DND-41 (cell line): ENCODE measurements at regions not wholly inside any gene's neighbourhood (a gene's known extent, or its start where the extent isn't known, plus 50 kb on each side); places are given as distances from the start of the nearest gene placed in this dataset.

Experiments
- ATAC-seq: fragments of 200-7000 bp; cut with Tn5 transposase; 3 replicates; pipeline ENCODE4 v1.9.1; 2021; ENCODE audit warnings: low read depth; ENCODE audit not compliant: insufficient read depth
- DNase-seq: peaks from one replicate; pipeline ENCODE4 v3.0.0-alpha.2; 2020
- H2AFZ ChIP-seq: 2 replicates; pipeline ENCODE4 v1.6.0; 2012; ENCODE audit warnings: low read depth, low read length
- H3K27ac ChIP-seq: 2 replicates; pipeline ENCODE4 v1.5.1; 2012; ENCODE audit warnings: low read length, inconsistent platforms
- H3K27me3 ChIP-seq: fragments of 200-600 bp; sonication (generic); 2 replicates; pipeline ENCODE4 v1.6.0; 2012; ENCODE audit warnings: low read length, mild to moderate bottlenecking, inconsistent platforms; ENCODE audit not compliant: insufficient read depth, poor library complexity
- H3K36me3 ChIP-seq: 2 replicates; pipeline ENCODE4 v1.5.1; 2012; ENCODE audit warnings: low read length, inconsistent platforms; ENCODE audit not compliant: insufficient read depth
- H3K4me1 ChIP-seq: 2 replicates; pipeline ENCODE4 v1.5.1; 2012; ENCODE audit warnings: mild to moderate bottlenecking, low read length; ENCODE audit not compliant: insufficient read depth
- H3K4me2 ChIP-seq: 2 replicates; pipeline ENCODE4 v1.6.0; 2012; ENCODE audit warnings: mild to moderate bottlenecking, moderate library complexity, low read length, inconsistent platforms; ENCODE audit not compliant: insufficient read depth
- H3K4me3 ChIP-seq, 2 experiments: fragments of 200-600 bp in 1 of 2; shearing (Covaris generic) in 1 of 2; 2 replicates each; pipeline ENCODE4 v1.5.1; 2012 to 2016; ENCODE audit warnings: inconsistent platforms in 2 of 2, low read length in 2 of 2, mild to moderate bottlenecking in 2 of 2, low read depth in 1 of 2, moderate library complexity in 1 of 2
- H3K79me2 ChIP-seq: 2 replicates; pipeline ENCODE4 v1.6.0; 2012; ENCODE audit warnings: low read length, inconsistent platforms; ENCODE audit not compliant: insufficient read depth
- H3K9ac ChIP-seq: 2 replicates; pipeline ENCODE4 v1.6.0; 2012; ENCODE audit warnings: low read depth, mild to moderate bottlenecking, inconsistent platforms, low read length, moderate library complexity
- H3K9me3 ChIP-seq: 2 replicates; pipeline ENCODE4 v1.5.1; 2012; ENCODE audit warnings: low read length, moderate library complexity, mild to moderate bottlenecking, inconsistent platforms; ENCODE audit not compliant: insufficient read depth, severe bottlenecking
- H4K20me1 ChIP-seq: 2 replicates; pipeline ENCODE4 v1.6.0; 2012; ENCODE audit warnings: low read length; ENCODE audit not compliant: insufficient read depth
- EZH2 ChIP-seq: IDR thresholded peaks from 3 replicates; pipeline ENCODE4 v1.6.1; 2012; ENCODE audit warnings: borderline replicate concordance, low read depth, mild to moderate bottlenecking, moderate library complexity, low read length, inconsistent platforms; ENCODE audit not compliant: severe bottlenecking
- TF ChIP-seq, protein P1 (sequence below): IDR thresholded peaks from 2 replicates; pipeline ENCODE4 v1.5.1; 2012; ENCODE audit warnings: borderline replicate concordance, low read length, moderate library complexity, mild to moderate bottlenecking; ENCODE audit not compliant: poor library complexity, severe bottlenecking; ENCODE audit errors: extremely low read depth

DNA sequence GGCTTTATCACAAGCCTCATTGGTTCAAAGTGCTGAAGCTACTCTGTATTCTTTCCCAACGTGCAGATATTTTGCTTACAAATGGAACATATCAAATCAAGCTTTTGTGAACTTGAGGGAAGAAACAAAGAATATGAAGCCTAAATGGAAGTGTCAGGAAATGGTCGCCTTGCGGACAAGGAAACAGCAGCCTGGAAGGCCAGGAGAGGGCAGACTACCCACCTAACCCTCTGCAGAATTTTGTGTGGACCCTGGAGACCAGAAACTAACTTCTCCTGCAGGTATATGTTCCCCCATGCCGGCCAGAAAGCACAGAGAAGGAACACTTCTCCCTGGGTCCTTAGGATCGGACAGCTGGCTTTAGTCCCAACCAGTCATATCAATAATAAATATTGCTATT lies 1425.8 kb downstream of the PCDH7 start:
- no peak for DNase-seq
- TF ChIP-seq, protein P1, sequence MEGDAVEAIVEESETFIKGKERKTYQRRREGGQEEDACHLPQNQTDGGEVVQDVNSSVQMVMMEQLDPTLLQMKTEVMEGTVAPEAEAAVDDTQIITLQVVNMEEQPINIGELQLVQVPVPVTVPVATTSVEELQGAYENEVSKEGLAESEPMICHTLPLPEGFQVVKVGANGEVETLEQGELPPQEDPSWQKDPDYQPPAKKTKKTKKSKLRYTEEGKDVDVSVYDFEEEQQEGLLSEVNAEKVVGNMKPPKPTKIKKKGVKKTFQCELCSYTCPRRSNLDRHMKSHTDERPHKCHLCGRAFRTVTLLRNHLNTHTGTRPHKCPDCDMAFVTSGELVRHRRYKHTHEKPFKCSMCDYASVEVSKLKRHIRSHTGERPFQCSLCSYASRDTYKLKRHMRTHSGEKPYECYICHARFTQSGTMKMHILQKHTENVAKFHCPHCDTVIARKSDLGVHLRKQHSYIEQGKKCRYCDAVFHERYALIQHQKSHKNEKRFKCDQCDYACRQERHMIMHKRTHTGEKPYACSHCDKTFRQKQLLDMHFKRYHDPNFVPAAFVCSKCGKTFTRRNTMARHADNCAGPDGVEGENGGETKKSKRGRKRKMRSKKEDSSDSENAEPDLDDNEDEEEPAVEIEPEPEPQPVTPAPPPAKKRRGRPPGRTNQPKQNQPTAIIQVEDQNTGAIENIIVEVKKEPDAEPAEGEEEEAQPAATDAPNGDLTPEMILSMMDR: no peak
- no peak for TF ChIP-seq EZH2
- H3K9me3 ChIP-seq: no peaks in the 10 kb centered on the region
- H3K27me3 ChIP-seq: no peaks in the 10 kb centered on the region
- H3K9ac ChIP-seq: no peak overlapping the region
- H3K4me2 ChIP-seq: no peak overlapping the region
- H3K27ac ChIP-seq: no peak overlapping the region
- H2AFZ ChIP-seq: no peak overlapping the region
- no peaks in the 10 kb centered on the region for H3K79me2 ChIP-seq
- H3K4me3 ChIP-seq: no peak overlapping the region
- H4K20me1 ChIP-seq: no peaks in the 10 kb centered on the region
- H3K36me3 ChIP-seq: no peaks in the 10 kb centered on the region
- no peaks in the 10 kb centered on the region for H3K4me1 ChIP-seq
- no peak for ATAC-seq

DNA sequence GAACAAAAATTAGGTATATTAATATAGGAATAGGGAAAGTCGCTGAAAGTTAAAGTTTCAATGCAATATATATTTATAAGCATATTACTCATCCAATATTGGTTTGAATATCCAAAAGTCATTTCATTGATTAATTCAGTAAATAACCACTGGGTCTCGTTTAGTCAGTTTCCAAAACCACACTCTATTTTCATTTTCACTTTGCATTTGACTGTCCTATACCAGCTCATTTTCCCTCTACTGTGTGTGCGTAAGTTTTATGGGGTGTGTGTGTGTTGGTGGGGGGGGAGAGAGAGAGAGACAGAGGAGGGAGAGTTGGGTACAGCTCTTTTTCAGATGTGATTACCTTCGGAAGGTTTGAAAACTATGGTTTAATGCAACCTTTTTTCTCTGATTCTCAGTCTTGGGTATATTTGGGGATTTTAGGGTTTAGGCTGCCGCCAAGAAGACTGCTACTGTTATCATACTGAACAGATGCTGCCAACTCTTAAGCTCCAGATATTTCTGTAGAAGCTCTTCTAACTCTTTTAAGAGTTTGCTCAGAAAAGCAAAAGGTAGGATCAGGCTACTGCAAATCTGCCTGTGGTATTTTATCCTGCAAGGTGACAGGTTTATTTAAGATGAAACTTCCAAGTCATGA lies 1427.4 kb downstream of the PCDH7 start:
- H3K27ac ChIP-seq: no peak overlapping the region
- H3K4me3 ChIP-seq: no peak overlapping the region

DNA sequence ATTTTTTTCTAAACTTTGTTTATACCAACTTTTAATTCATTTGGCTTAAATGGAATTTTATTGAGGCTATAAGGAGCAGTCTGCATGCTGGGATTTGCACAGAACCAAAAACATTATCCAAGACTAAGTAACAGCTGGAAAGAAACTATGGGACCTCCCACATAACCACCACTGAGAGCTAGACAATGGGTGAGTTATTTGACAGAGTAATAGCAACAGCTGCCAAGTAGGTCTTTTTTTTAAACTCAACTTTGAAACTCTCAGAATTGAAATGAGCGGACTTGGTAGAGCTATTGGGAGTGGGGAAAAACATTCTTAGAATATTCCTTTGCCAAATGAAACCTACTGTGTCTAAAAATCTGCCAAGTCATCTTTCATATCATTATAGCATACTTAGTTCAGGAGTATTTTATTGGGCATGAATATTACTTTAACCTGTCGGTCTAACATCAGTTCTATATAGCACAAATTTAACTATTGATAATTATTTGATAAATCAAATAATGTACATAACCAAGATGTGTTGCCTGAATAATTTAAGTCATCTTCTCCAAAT lies 1428.0 kb downstream of the PCDH7 start:
- H4K20me1 ChIP-seq: no peaks in the 10 kb centered on the region
- H3K79me2 ChIP-seq: no peaks in the 10 kb centered on the region
- TF ChIP-seq EZH2: no peak
- TF ChIP-seq, protein P1: no peak
- no peaks in the 10 kb centered on the region for H3K4me1 ChIP-seq
- no peak overlapping the region for H3K9ac ChIP-seq
- no peak for DNase-seq
- H3K27ac ChIP-seq: no peak overlapping the region
- no peak overlapping the region for H3K4me3 ChIP-seq
- no peak overlapping the region for H3K4me2 ChIP-seq
- no peaks in the 10 kb centered on the region for H3K9me3 ChIP-seq
- no peak overlapping the region for H2AFZ ChIP-seq
- no peaks in the 10 kb centered on the region for H3K27me3 ChIP-seq
- H3K36me3 ChIP-seq: no peaks in the 10 kb centered on the region
- no peak for ATAC-seq

More for the DNA sequence above, 1427.4 kb downstream of the PCDH7 start:
- DNase-seq: no peak
- Histone ChIP-seq H3K79me2 (no peaks in the 10 kb centered on the region), H3K27me3 (no peaks in the 10 kb centered on the region), H4K20me1 (no peaks in the 10 kb centered on the region), H3K9ac (no peak overlapping the region), H3K4me1 (no peaks in the 10 kb centered on the region), H3K4me2 (no peak overlapping the region), H3K9me3 (no peaks in the 10 kb centered on the region), H2AFZ (no peak overlapping the region), H3K36me3 (no peaks in the 10 kb centered on the region)
- no peak for ATAC-seq
- TF ChIP-seq, protein P1: no peak
- no peak for TF ChIP-seq EZH2
